Transverse colon (tissue), 3 donors: ENCODE measurements at regions not wholly inside any gene's neighbourhood (a gene's known extent, or its start where the extent isn't known, plus 50 kb on each side); places are given as distances from the start of the nearest gene placed in this dataset.

Source experiments
- EP300 ChIP-seq: sonication (generic); formaldehyde crosslinking; IDR thresholded peaks from one replicate; pipeline ENCODE4 v1.6.1; 2017; ENCODE audit warnings: antibody characterized with exemption, low read depth
- POLR2A ChIP-seq: fragments of 450-650 bp; IDR thresholded peaks from one replicate; pipeline ENCODE4 v1.6.1; 2016; ENCODE audit warnings: antibody characterized with exemption, mild to moderate bottlenecking, moderate library complexity
- TF ChIP-seq, protein P1 (sequence below), 5 experiments: fragments of 200-600 bp in 3 of 5; fragments of 450-650 bp in 2 of 5; sonication (generic) in 3 of 5; IDR thresholded peaks; 1 replicate in 2 of 5; 2 replicates in 3 of 5; pipeline ENCODE4 v1.5.1; 2016 to 2017; ENCODE audit warnings: antibody characterized with exemption in 5 of 5, inconsistent platforms in 3 of 5, mild to moderate bottlenecking in 2 of 5, moderate library complexity in 1 of 5

DNA sequence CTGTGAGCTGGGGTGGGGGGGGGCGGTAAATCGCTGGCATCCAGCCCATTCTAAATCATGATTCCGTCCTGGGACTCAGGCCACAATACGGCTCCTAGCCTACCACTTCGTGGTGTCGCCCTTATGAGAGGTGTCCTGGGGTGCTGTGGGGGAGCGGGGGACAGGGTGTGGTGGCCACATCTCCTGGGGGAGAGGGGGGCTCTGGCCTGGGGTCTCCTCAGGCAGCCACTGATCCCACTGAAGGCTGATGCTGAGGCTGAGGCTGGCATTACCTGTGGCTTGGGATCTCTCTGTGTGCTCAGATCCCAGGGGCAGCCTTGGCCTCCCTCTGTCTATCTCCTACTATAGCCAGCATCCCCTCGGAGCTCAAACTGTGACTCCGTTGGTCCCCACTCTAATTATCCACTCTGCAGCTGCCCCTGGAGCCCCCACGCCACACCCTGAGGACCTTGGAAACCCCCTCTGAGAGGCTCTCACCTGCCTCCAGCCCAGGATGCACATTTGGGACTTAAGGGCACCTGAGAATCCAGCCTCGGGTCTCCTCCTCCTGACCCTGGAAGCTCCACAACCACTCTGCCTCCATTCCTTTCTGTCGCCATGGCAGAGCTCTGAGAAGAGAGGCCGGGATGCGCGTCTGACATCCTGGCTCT is 249.3 kb upstream of the TCERG1L start:
- TF ChIP-seq POLR2A (no peak), EP300 (no peak)
- TF ChIP-seq, protein P1, sequence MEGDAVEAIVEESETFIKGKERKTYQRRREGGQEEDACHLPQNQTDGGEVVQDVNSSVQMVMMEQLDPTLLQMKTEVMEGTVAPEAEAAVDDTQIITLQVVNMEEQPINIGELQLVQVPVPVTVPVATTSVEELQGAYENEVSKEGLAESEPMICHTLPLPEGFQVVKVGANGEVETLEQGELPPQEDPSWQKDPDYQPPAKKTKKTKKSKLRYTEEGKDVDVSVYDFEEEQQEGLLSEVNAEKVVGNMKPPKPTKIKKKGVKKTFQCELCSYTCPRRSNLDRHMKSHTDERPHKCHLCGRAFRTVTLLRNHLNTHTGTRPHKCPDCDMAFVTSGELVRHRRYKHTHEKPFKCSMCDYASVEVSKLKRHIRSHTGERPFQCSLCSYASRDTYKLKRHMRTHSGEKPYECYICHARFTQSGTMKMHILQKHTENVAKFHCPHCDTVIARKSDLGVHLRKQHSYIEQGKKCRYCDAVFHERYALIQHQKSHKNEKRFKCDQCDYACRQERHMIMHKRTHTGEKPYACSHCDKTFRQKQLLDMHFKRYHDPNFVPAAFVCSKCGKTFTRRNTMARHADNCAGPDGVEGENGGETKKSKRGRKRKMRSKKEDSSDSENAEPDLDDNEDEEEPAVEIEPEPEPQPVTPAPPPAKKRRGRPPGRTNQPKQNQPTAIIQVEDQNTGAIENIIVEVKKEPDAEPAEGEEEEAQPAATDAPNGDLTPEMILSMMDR (IDR thresholded peaks at IDR 0.05), result no peak
